VCaP (cell line): ENCODE measurements at regions not wholly inside any gene's neighbourhood (a gene's known extent, or its start where the extent isn't known, plus 50 kb on each side); places are given as distances from the start of the nearest gene placed in this dataset.

Source experiments
- H3K27ac ChIP-seq: fragments of 450-650 bp; 2 replicates; pipeline ENCODE4 v1.5.1; 2017
- TF ChIP-seq, protein P1 (sequence below): fragments of 450-650 bp; conservative IDR thresholded peaks from 2 replicates; pipeline ENCODE4 v1.5.1; 2017; ENCODE audit warnings: mild to moderate bottlenecking, moderate library complexity

DNA sequence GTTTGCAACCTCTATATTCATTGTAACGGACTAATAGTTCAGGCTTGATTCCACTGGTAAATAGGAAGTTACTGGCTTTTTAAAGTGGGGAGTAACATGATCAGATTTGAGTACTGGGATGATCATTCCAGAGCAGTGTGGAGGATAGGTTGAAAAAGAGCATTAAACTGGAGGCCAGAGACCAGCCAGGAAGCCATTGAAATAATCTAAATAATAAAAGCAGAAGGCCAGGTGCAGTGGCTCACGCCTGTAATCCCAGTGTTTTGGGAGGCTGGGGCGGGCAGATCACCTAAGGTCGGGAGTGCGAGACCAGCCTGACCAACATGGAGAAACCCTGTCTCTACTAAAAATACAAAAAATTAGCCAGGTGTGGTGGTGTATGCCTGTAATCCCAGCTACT is 56.0 kb upstream of the MSX2 start:
- H3K27ac ChIP-seq: no peak overlapping the region
- TF ChIP-seq, protein P1, sequence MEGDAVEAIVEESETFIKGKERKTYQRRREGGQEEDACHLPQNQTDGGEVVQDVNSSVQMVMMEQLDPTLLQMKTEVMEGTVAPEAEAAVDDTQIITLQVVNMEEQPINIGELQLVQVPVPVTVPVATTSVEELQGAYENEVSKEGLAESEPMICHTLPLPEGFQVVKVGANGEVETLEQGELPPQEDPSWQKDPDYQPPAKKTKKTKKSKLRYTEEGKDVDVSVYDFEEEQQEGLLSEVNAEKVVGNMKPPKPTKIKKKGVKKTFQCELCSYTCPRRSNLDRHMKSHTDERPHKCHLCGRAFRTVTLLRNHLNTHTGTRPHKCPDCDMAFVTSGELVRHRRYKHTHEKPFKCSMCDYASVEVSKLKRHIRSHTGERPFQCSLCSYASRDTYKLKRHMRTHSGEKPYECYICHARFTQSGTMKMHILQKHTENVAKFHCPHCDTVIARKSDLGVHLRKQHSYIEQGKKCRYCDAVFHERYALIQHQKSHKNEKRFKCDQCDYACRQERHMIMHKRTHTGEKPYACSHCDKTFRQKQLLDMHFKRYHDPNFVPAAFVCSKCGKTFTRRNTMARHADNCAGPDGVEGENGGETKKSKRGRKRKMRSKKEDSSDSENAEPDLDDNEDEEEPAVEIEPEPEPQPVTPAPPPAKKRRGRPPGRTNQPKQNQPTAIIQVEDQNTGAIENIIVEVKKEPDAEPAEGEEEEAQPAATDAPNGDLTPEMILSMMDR: no peak
